ENCODE measurements at regions not wholly inside any gene's neighbourhood (a gene's known extent, or its start where the extent isn't known, plus 50 kb on each side); places are given as distances from the start of the nearest gene placed in this dataset.
"Not testable (repeated sequence)": the region's sequence is repeated elsewhere in the genome, so short reads cannot be mapped to it uniquely, and the experiment has no call there.

- no peak for DNase-seq (ENCODE audit: low spot score)
These were observed 326.8 kb downstream of the TBL1XR1 start for GRCh38 chr3:176870451-176870850.

DNA sequence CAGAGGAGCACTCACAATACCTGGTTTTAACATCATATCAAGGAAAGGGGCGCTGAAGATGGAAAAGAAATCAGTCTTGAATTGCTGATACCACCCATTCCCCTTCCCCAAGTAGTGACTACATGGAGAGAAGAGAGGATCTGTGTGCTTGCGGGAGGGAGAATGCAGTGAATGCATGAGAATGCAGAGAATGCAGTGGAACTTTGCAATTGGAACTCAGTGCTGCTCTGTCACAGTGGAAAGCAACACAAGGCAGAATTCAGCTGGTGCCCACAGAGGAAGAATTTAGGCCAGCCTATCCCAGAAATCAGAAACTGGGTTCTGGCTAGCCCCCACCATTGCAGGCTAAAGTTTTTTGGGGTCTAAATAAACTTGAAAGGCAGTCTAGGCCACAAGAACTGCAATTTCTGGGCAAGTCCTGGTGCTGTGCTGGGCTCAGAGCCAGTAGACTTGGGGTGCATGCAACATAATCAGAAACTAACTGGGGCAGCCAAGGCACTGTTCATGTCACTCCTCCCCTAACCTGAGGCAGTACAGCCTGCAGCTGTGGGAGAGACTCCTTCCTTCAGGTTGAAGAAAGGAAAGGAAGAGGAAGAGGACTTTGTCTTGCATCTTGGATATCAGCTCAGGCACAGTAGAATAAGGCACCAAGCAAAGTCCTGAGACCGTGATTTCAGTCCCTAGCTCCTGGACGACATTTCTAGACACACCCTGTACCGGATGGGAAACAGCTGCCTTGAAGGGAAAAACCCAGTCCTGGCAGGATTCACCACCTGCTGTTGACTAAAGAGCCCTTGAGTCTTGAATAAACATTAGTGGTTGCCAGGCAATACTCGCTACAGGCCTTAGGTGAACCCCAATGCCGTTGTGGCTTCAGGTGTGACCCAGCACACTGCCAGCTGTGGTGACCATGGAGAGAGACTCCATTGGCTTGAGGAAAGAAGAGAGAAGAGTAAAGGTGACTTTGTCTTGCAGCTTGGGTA lies 329.3 kb downstream of the TBL1XR1 start:
- DNase-seq (ENCODE audit: low spot score), result no peak

- no peak for DNase-seq (ENCODE audit: low spot score)
These were observed 336.1 kb downstream of the TBL1XR1 start for GRCh38 chr3:176861137-176861536.

- DNase-seq (ENCODE audit: low spot score), result no peak
These were observed 340.6 kb downstream of the TBL1XR1 start for GRCh38 chr3:176856721-176857120.

DNA sequence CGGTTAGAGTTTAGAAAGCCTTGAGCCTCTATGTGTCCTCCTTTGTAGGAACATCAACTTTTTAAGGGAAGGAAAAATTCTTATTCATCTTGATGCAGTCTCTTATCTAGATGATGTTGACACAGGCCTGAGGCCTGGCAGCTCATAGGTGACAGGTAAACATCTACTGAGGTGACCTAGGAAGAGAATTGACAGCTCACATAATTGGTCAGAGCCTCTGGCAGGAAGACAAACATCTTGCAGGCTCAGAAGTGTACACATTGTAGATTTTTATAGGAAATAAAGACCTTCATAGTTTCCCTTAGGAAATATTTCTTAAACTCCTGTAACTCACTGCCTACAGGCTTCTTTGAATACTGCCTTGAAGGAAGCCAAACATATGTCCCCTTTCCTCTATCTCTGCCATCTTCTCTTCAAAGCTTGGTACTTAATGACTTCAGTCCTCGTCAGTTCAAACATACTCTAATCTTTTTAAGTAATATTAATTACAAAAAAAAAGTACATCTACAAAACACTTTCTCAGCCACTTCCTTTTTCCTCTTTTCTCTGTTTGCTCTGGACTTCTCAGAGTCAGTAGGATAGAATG lies 341.3 kb downstream of the TBL1XR1 start:
- DNase-seq (ENCODE audit: low spot score), result no peak

DNA sequence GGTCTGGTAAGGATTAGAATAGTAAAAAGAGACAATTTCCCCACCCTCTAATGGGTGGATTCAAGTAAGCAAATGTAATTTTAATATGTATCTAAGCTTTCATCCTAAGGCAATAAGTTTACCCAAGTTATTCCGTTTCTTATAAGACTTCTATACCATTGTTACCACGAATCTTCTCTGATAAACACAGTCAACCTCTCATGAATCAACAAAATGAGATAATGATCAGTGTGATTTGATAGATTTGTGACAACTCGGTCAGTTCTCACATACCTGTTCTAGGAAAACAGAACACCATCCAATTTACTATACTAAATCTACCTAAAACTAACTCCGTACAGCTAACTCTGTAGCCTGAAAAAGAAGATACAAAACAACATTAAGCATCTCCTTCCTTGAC lies 342.1 kb downstream of the TBL1XR1 start:
- DNase-seq (ENCODE audit: low spot score), result no peak

- no peak for DNase-seq (ENCODE audit: low spot score)
These were observed 346.8 kb downstream of the TBL1XR1 start for GRCh38 chr3:176850498-176850897.

DNA sequence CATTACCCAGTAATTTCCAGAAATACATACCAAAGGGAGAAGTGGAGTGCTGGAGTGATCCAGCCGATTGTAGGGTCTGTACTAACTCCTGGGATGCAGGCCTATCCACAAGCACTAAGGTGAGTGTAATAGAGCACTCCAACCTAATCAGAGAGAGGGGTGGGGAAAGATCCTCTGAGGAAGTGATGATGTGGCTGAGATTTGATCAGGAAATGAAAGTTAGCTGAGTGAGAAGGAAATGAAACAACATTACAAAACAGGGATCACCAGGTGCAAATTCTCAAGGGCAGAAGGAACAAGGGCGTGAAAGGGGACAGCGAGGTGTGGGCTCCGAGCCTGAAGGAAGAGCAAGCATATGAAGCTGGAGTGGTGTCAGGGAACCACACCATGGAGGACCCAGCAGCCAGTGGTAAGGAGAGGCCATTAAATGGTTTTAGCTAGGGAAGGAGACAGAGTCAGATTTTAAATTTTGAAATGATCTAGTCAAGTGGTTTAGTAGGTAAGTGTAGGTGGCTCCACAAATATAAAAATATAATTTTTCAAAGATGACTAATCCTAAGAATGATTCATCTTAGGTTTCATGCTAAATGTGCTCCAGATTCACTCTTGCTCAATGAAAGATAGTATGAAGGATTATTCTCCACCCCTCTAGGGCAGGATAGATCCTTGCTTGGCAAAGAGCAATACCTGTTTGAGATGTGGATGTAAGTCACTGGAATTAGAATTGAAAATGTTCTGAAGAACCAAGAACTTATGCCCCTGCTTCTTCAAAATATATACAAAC lies 348.7 kb downstream of the TBL1XR1 start:
- no peak for DNase-seq (ENCODE audit: low spot score)

- no peak for DNase-seq (ENCODE audit: low spot score)
These were observed 354.4 kb downstream of the TBL1XR1 start for GRCh38 chr3:176842914-176843313.

GRCh38 chr3:176840641-176841286 lies 356.5 kb downstream of the TBL1XR1 start:
- no peak for DNase-seq (ENCODE audit: low spot score)

DNA sequence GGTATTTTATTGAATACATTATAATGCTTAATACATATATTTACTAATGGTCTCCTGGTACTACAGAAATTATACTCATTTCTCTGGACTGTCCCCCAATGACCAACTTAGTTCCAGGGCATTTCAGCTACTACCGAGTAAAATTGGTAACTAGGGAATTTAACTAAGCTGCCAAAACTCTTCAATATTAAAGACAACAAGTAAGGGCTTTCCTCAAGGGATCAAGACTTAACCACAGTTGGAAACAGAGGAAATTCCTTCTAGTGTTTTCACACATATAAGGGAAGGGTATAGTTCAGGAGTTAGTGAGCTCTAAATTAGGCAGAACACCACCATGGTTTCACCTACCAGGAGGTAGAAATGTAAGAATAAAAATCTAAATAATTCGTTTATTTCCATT lies 357.4 kb downstream of the TBL1XR1 start:
- DNase-seq (ENCODE audit: low spot score), result no peak

DNA sequence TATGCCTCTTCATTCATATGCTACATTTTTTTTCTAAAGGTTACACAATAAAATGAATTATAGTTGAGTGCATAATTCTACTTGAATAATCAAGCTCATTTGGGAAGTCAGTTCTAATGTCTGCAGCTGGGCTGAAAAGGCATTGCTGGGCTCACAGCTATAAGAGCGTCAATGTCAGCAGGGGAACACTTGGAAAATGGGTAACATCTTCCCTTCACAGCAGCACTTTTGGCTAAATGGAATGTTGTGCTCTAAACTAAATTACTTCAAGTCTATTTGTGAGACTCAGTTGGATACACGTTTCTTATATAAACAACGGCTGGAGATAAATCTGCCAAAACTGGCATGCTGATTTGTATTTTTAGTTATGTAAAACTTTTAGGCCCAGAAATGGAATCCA lies 357.8 kb downstream of the TBL1XR1 start:
- DNase-seq (ENCODE audit: low spot score), result peak; percentile 4

GRCh38 chr3:176827244-176827643 lies 370.0 kb downstream of the TBL1XR1 start:
- DNase-seq (ENCODE audit: low spot score), result not testable (repeated sequence)

DNA sequence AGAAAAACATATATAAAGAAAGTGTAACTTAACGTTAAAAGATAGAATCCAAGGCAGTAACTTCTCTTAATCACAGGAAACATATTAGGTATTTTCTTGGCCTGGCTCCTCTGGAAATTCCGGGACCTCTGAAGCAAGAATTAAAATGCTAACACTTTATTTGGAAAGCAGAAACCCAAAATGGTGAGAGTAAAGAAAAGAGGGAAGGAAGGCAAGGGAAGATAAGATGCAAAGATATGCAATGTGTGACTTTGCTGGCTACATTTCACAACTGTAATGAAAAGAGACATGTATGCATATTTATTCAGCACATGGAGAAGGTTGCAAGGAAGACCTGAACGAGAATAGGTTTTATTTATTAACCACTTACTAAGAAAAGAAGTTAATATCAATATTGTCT lies 372.5 kb downstream of the TBL1XR1 start:
- no peak for DNase-seq (ENCODE audit: low spot score)

DNA sequence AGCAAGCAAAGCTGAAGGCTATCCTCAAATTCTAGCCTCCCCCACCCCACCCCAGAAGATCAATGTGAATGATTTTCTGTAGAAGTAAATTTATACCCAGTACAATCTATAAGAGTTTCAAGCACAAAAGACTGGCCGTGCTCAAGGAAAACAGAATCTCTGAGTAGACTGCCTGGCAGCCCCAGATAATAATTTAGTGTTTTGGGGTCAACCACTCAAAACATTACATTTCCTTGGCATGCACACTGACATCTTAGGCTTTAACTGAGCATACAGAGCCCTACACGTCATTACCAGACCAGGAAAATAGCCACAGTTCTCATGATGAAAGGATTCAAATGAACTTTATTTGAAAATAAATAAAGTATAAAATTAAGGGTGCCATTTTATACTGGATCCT lies 376.5 kb downstream of the TBL1XR1 start:
- no peak for DNase-seq (ENCODE audit: low spot score)

- DNase-seq (ENCODE audit: low spot score), result no peak
These were observed 380.3 kb downstream of the TBL1XR1 start for GRCh38 chr3:176816937-176817336.

DNA sequence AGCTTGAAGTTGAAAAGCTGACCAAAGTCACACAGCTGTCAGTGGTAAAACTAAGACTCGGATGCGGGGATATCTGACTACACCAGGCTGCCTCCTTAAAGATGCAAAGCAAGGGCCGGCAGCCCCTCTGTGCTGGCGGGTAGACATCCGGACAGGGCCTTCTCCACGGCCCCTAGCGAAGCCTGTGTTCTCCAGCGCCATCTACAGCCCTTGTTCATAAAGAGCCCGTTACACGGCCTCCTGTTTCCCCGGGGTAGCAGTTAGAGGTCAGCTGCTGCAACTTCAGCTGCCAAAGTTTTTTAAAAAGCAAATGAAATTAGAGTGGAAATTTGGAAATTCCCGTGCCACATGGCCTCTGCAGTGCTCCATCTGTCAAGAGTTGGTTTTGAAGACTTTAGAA lies 383.0 kb downstream of the TBL1XR1 start:
- DNase-seq (ENCODE audit: low spot score), result peak; percentile 40

DNA sequence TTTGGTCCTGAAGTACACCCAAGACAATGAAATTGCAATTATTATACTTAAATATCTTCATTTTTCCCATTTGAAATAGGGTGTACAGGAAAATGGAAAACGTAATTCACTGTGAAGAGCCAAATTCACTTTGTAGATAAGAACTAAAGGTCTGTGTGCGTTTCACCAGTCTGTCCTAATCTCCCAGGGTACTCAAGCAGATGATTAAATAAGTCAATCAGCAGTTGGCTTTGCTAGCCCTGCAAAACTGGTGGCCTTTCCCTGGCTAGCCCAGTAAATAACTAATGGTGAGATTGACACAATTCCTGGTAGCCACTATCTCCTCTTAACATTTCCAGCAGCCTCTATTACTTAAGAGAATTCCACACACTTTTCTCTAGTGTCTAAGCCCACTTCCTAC lies 389.3 kb downstream of the TBL1XR1 start:
- DNase-seq (ENCODE audit: low spot score), result no peak

- no peak for DNase-seq (ENCODE audit: low spot score)
These were observed 397.6 kb downstream of the TBL1XR1 start for GRCh38 chr3:176799675-176800074.

GRCh38 chr3:176798680-176799079 lies 398.6 kb downstream of the TBL1XR1 start:
- DNase-seq (ENCODE audit: low spot score), result no peak

DNA sequence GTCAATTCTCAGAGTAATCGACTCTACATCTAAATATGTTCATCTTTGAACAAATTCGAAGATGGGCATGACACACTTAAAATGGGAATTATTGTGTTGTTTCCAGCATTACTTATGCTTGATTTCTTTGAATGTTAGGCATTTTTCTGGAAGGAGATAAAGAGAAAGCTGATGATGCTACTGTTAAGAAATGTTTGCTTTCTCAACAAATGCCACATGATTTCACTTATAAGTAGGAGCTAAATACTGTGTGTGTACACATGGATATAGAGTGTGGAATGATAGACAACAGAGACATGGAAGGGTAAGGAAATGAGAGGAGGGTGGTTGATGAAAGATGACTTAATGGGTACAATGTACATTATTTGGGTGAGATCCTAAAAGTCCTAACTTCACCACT lies 400.9 kb downstream of the TBL1XR1 start:
- no peak for DNase-seq (ENCODE audit: low spot score)

GRCh38 chr3:176795891-176796290 lies 401.4 kb downstream of the TBL1XR1 start:
- no peak for DNase-seq (ENCODE audit: low spot score)

Data from Ammon's horn (tissue), 1 donor.